GM12892 (cell line): ENCODE measurements at regions not wholly inside any gene's neighbourhood (a gene's known extent, or its start where the extent isn't known, plus 50 kb on each side); places are given as distances from the start of the nearest gene placed in this dataset.

Source experiments
- POLR2A ChIP-seq: IDR thresholded peaks from 2 replicates; pipeline ENCODE4 v1.6.1; 2011; ENCODE audit warnings: low read depth, low read length, control low read depth
- POLR2AphosphoS5 ChIP-seq: IDR thresholded peaks from 2 replicates; pipeline ENCODE4 v1.6.1; 2011; ENCODE audit warnings: low read depth, low read length, control low read depth
- TAF1 ChIP-seq: IDR thresholded peaks from 2 replicates; pipeline ENCODE4 v1.6.1; 2011; ENCODE audit warnings: low read depth, mild to moderate bottlenecking, control low read depth, low read length, borderline replicate concordance

DNA sequence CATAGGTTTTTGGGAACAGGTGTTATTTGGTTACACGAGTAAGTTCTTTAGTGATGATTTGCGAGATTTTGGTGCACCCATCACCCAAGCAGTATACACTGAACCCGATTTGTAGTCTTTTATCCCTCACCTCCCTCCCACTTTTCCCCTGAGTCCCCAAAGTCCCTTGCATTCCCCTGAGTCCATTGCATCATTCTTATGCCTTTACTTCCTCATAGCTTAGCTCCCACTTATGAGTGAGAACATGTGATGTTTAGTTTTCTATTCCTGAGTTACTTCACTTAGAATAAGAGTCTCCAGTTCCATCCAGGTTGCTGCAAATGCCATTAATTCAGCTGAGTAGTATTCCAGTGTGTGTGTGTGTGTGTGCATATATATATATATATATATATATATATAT is 97.2 kb upstream of the EDNRB start:
- TF ChIP-seq POLR2A (no peak), POLR2AphosphoS5 (no peak), TAF1 (no peak)
